PC-9 (cell line): ENCODE measurements at regions not wholly inside any gene's neighbourhood (a gene's known extent, or its start where the extent isn't known, plus 50 kb on each side); places are given as distances from the start of the nearest gene placed in this dataset.

Experiments
- EZH2 ChIP-seq: fragments of 200-600 bp; sonication (generic); IDR thresholded peaks from 2 replicates; pipeline ENCODE4 v1.8.0; 2017; ENCODE audit warnings: antibody characterized with exemption, low read depth
- TF ChIP-seq, protein P1 (sequence below): fragments of 200-600 bp; sonication (generic); conservative IDR thresholded peaks from 2 replicates; pipeline ENCODE4 v1.6.1; 2017; ENCODE audit warnings: mixed run types, antibody characterized with exemption, mild to moderate bottlenecking, moderate library complexity

- TF ChIP-seq, protein P1, sequence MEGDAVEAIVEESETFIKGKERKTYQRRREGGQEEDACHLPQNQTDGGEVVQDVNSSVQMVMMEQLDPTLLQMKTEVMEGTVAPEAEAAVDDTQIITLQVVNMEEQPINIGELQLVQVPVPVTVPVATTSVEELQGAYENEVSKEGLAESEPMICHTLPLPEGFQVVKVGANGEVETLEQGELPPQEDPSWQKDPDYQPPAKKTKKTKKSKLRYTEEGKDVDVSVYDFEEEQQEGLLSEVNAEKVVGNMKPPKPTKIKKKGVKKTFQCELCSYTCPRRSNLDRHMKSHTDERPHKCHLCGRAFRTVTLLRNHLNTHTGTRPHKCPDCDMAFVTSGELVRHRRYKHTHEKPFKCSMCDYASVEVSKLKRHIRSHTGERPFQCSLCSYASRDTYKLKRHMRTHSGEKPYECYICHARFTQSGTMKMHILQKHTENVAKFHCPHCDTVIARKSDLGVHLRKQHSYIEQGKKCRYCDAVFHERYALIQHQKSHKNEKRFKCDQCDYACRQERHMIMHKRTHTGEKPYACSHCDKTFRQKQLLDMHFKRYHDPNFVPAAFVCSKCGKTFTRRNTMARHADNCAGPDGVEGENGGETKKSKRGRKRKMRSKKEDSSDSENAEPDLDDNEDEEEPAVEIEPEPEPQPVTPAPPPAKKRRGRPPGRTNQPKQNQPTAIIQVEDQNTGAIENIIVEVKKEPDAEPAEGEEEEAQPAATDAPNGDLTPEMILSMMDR: no peak
- no peak for TF ChIP-seq EZH2
These were observed 60.0 kb upstream of the AHI1 start for GRCh38 chr6:135557582-135557981.
